ENCODE measurements at regions not wholly inside any gene's neighbourhood (a gene's known extent, or its start where the extent isn't known, plus 50 kb on each side); places are given as distances from the start of the nearest gene placed in this dataset.

DNA sequence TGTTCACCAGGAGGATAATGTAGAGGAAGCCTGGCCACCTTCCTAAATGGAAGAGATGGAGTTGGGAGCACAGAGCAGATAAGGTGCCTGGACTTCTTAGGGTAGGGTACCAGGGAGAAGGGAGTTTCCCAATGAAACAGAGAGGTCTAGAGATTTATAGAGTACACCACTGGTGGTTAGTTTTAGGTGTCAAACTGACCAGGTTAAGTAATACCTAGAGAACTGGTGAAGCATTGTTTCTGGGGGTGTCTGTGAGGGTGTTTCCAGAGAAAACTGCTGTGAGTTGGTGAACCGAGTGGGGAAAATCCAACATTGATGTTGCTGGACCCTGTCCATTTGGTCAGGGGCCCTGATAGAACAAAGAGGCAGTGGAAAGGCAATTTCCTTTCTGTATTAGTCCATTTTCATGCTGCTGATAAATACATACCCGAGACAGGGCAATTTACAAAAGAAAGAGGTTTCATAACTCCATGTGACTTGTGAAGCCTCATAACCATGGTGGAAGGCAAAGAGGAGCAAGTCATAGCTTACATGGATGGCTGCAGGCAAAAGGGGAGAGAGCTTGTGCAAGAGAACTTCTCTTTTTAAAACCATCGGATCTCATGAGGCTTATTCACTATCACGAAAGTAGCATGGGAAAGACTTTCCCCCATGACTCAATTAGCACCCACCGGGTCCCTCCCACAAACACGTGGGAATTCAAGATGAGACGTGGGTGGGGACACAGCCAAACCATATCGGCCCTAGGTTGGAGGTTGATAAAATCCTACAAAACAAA is 260.8 kb downstream of the CBLN2 start:
- TF ChIP-seq, protein P1, sequence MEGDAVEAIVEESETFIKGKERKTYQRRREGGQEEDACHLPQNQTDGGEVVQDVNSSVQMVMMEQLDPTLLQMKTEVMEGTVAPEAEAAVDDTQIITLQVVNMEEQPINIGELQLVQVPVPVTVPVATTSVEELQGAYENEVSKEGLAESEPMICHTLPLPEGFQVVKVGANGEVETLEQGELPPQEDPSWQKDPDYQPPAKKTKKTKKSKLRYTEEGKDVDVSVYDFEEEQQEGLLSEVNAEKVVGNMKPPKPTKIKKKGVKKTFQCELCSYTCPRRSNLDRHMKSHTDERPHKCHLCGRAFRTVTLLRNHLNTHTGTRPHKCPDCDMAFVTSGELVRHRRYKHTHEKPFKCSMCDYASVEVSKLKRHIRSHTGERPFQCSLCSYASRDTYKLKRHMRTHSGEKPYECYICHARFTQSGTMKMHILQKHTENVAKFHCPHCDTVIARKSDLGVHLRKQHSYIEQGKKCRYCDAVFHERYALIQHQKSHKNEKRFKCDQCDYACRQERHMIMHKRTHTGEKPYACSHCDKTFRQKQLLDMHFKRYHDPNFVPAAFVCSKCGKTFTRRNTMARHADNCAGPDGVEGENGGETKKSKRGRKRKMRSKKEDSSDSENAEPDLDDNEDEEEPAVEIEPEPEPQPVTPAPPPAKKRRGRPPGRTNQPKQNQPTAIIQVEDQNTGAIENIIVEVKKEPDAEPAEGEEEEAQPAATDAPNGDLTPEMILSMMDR (IDR thresholded peaks at IDR 0.05; ENCODE audit: extremely low read depth, insufficient read depth, missing control alignments) = no peak
- DNase-seq (ENCODE audit: low spot score) = no peak
- in situ Hi-C loops (cut with MboI; ENCODE audit: low pct_unique_long_range_greater_than_20kb, low sequenced_read_pairs, unreplicated experiment) = no loop called here

DNA sequence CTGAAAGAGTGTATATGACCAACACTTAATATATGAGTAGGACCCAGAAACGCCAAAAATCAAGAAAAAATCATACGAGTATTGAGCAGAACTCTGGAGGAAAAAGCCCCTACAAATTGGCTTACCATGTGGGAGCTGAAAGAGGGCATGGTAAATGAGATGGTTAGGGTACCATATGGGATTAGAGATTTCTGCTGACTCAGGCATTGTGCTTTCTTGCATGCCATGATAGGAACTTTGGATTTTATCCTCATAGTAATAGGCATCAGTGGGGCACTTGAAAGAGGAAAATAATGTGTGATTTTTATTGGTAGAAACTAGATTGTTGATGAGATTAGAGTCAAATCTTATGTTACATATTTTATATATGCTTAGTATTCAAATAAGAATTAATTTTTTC is 271.1 kb downstream of the CBLN2 start:
- in situ Hi-C loops (cut with MboI; ENCODE audit: low pct_unique_long_range_greater_than_20kb, low sequenced_read_pairs, unreplicated experiment) = no loop called here

DNA sequence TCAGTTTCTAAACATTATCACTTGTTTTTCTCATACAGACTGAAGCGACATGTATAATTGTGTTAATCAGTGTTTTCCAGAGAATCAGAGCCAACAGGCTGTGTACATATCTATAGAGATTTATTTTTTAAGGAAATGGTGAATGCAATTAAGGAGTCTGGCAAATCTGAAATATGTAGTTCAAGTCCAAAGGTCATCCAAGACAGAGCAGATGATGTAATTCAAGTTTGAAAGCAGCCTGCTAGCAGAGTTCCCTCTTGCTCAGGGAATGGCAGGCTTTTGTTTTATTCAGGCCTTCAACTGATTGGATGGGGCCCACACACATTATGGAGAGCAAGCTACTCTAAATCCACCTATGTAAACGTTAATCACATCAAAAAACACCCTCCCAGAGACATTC is 282.6 kb downstream of the CBLN2 start:
- no peak for DNase-seq (ENCODE audit: low spot score)
- TF ChIP-seq, protein P1 (IDR thresholded peaks at IDR 0.05; ENCODE audit: extremely low read depth, insufficient read depth, missing control alignments) = no peak
- in situ Hi-C loops (cut with MboI; ENCODE audit: low pct_unique_long_range_greater_than_20kb, low sequenced_read_pairs, unreplicated experiment) = no loop called here

More for the DNA sequence above, 271.1 kb downstream of the CBLN2 start:
- no peak for DNase-seq (ENCODE audit: low spot score)
- TF ChIP-seq, protein P1 (IDR thresholded peaks at IDR 0.05; ENCODE audit: extremely low read depth, insufficient read depth, missing control alignments) = no peak

DNA sequence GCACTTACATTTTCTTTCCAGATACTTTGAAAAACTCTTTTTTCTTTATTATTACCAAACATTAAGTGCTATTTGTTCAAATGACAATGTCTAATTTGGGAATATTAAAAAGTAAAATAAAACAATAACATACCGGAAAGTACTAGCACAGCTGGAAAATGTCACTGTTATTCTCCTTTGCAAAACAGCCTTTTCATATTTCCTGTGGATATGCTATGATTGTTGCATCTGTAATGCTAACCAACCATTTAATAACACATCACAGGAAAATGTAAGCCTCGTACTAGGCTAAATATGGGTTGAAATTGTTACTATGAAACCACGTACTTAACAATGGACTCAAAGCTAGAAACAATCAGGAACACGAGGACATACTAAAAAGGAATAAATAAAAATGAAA is 298.1 kb downstream of the CBLN2 start:
- TF ChIP-seq, protein P1 (IDR thresholded peaks at IDR 0.05; ENCODE audit: extremely low read depth, insufficient read depth, missing control alignments) = no peak
- in situ Hi-C loops (cut with MboI; ENCODE audit: low pct_unique_long_range_greater_than_20kb, low sequenced_read_pairs, unreplicated experiment) = no loop called here
- DNase-seq (ENCODE audit: low spot score) = no peak

DNA sequence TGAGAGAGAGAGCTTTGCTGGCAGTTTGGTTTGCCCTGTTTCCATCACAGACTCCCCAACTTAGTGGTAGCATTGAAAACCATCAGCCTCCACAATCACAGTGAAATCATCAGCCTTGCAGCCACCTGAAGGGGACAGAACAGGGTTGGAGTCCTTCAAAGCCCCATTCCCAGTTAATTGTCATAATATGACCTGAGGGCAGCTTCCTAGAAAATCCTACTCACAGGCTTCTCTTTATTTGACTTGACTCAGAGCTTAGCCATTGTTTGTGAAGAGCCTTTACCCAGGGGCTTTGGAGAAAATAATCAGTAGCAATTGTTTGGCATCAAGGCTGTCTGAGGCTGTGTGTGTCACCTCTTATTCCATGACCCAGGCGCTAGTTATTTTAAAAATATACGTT is 308.7 kb downstream of the CBLN2 start:
- in situ Hi-C loops (cut with MboI; ENCODE audit: low pct_unique_long_range_greater_than_20kb, low sequenced_read_pairs, unreplicated experiment) = no loop called here
- TF ChIP-seq, protein P1 (IDR thresholded peaks at IDR 0.05; ENCODE audit: extremely low read depth, insufficient read depth, missing control alignments) = no peak
- no peak for DNase-seq (ENCODE audit: low spot score)

DNA sequence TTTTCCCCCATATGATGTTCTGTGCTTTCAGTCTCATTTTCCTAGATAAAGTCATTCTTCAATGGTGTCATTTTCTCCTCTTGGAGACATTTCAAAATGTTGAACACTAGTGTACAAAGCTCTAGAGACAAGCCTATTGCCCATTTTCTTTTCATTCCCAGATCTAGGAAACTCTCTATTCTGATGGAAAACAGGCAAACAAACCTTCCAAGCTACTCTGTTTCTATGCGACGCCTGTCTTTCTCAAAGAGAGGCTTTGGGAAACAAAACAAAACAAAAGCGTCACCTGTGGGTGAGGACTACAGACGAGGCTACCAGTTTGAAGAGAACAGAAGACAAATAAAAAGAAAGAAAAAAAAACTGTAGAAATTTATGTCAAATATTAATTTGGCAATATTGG is 311.0 kb downstream of the CBLN2 start:
- TF ChIP-seq, protein P1 (IDR thresholded peaks at IDR 0.05; ENCODE audit: extremely low read depth, insufficient read depth, missing control alignments) = no peak
- DNase-seq (ENCODE audit: low spot score) = no peak
- in situ Hi-C loops (cut with MboI; ENCODE audit: low pct_unique_long_range_greater_than_20kb, low sequenced_read_pairs, unreplicated experiment) = no loop called here
